GM10248 (cell line): ENCODE measurements at regions not wholly inside any gene's neighbourhood (a gene's known extent, or its start where the extent isn't known, plus 50 kb on each side); places are given as distances from the start of the nearest gene placed in this dataset.

Source experiments
- CTCF ChIA-PET: fragments of 300-600 bp; sonication (Branson Sonifier 250); formaldehyde crosslinking; extraction: SDS; loops from one replicate; lab custom pipeline; 2021; ENCODE audit warnings: antibody characterized with exemption; lab: Yijun Ruan, JAX
- POLR2A ChIA-PET: fragments of 350-650 bp; sonication (Branson Sonifier 250); formaldehyde crosslinking; extraction: SDS; loops from one replicate; lab custom pipeline; 2020; ENCODE audit warnings: antibody characterized with exemption; lab: Yijun Ruan, JAX
- DNase-seq: peaks from one replicate; pipeline ENCODE4 v3.0.0; 2012; ENCODE audit errors: extremely low spot score
- TF ChIP-seq, protein P1 (sequence below): IDR thresholded peaks from 2 replicates; pipeline ENCODE4 v1.5.1; 2012; ENCODE audit warnings: mild to moderate bottlenecking, low read depth; ENCODE audit errors: extremely low read depth, missing control alignments, control extremely low read depth

DNA sequence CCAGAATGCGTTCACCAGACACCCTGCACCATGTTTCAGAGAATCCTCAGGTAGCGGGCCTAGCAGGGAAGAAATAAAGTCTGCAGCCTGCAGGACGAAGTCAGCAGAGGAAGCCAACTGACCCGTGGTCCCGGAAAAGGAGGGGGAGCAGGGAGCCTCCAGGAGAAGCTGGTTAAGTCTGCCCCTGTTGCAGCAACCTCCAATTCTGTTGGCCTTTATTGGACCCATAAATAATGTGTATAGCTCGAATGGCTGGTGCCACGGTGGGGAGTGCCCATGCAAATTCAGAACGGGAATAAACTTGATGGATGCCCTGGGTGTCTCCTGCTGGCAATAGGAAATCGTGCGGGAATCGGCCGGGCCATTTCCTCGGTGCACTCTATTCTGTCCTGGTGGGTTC, 254.1 kb downstream of the AJAP1 start:
- POLR2A ChIA-PET, result no interaction called here

DNA sequence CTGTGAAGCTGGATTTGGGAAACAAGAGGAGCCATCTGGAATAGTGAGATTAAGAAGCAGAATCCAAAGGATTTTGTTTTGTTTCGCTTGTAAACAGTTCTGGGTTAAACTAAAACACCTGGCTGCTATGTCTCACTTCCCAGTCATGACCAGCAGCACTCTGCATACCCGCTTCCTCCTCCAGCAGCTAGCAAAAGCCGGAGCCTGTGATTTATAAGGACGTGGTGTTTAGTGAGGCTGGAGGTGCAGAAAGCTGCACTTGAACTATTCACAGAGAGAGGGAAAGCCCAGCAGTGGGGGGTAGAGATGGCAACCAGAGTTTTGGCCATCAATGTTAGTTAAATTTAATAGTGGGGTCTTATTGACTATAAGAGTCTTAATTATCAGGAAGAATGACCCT, 240.2 kb downstream of the AJAP1 start:
- POLR2A ChIA-PET, result no interaction called here
- CTCF ChIA-PET, result no interaction called here
- TF ChIP-seq, protein P1, sequence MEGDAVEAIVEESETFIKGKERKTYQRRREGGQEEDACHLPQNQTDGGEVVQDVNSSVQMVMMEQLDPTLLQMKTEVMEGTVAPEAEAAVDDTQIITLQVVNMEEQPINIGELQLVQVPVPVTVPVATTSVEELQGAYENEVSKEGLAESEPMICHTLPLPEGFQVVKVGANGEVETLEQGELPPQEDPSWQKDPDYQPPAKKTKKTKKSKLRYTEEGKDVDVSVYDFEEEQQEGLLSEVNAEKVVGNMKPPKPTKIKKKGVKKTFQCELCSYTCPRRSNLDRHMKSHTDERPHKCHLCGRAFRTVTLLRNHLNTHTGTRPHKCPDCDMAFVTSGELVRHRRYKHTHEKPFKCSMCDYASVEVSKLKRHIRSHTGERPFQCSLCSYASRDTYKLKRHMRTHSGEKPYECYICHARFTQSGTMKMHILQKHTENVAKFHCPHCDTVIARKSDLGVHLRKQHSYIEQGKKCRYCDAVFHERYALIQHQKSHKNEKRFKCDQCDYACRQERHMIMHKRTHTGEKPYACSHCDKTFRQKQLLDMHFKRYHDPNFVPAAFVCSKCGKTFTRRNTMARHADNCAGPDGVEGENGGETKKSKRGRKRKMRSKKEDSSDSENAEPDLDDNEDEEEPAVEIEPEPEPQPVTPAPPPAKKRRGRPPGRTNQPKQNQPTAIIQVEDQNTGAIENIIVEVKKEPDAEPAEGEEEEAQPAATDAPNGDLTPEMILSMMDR, result no peak
- no peak for DNase-seq

More for the DNA sequence above, 254.1 kb downstream of the AJAP1 start:
- TF ChIP-seq, protein P1, result no peak
- no peak for DNase-seq
- CTCF ChIA-PET, result no interaction called here

DNA sequence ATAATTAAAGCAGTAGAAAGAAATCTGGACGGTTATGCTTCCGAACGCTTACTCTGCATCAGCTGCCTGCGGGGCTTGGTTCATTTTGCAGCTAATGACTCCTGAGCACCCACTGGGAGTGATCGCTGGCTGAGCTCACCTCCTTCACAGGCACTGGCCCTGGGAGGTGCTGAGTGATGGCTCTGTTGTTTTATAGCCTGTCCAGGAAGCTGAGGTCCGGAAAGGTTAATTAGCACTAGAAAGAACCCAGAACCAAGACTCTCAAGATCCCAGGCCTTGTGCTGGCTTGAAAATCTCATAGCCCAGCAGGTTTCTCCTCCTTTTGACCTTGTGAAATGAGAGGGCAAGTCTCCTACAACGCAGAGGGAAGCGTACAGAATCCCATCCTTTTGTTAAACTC, 226.2 kb downstream of the AJAP1 start:
- TF ChIP-seq, protein P1, result no peak
- ChIA-PET CTCF (no interaction called here), POLR2A (no interaction called here)
- no peak for DNase-seq

DNA sequence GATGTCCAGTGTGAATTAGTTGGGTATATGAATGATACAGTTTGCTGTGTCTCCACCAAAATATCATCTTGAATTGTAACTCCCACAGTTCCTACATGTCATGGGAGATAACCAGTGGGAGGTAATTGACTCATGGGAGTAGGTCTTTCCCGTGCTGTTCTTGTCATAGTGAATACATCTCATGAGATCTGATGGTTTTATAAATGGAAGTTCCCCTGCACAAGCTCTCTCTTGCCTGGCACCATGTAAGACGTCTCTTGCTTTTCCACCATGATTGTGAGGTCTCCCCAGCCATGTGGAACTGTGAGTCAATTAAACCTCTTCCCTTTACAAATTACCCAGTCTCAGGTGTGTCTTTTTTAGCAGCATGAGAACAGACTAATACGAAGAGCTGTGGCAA, 223.0 kb downstream of the AJAP1 start:
- TF ChIP-seq, protein P1, result no peak
- DNase-seq, result no peak
- POLR2A ChIA-PET, result no interaction called here
- CTCF ChIA-PET, result no interaction called here

DNA sequence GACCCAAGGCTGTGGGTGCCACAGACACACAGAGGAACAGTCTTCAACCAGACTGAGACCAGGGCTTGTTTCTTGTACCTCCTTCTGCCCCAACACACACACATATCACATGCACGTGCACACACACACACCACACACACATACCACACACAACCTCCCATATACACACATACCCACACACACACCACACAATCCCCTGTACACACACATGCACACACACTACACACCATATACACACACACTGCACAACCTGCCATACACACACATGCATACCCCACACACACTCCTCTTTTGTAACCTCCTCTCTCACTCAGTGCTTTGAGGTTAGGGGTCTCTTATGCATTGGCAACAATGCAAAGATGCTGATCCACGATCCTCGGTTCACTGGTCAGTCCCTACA, 217.0 kb downstream of the AJAP1 start:
- POLR2A ChIA-PET, result no interaction called here
- TF ChIP-seq, protein P1, result no peak
- DNase-seq, result no peak
- CTCF ChIA-PET, result interaction anchor here (1.0 kb wide), 1 partner anchor 35 kb away, joined by 3 read pairs; no protein-coding TSS in a partner anchor

DNA sequence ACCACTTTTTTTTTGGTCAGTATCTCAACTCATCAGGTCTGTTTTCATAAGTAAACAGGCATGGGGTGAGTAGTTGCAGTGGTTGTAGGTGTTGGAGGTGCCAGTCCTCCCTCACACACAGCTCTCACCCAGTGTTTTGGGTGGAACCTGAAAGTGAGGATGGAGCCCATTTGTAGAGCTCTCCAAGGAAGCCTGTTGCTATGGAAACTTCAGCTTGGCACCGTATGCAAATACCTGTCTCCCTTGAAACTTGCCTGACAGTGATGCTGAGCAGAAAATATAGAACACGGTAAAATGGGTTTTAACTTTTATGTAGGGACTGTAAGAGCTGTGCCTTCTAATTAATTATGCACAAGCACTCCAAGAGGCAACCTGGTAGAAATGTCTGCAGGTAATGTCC, 214.1 kb downstream of the AJAP1 start:
- ChIA-PET POLR2A (no interaction called here), CTCF (no interaction called here)
- TF ChIP-seq, protein P1, result no peak
- DNase-seq, result no peak

DNA sequence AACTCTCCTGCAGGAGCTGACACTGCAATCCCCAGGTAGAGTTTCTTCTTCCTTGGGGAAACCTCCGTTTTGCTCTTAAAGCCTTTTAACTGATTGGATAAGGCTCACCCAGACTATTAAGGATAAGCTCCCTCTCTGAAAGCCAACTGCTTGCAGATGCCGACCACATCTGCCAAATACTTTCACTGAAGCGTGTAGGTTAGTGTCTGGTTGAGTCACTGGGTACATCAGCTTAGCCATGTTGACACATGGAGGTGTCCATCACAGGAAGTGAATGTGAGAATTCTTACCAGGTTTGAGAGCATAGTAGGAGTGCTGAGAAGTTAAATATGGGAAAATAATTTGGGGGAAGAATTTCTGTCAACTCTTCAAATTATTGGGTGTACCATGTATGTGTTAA, 202.0 kb downstream of the AJAP1 start:
- CTCF ChIA-PET, result no interaction called here
- DNase-seq, result no peak
- TF ChIP-seq, protein P1, result no peak
- POLR2A ChIA-PET, result interaction anchor here (0.5 kb wide), 1 partner anchor 17 kb away, joined by 3 read pairs; no protein-coding TSS in a partner anchor
